OCI-LY3 (cell line): ENCODE measurements at regions not wholly inside any gene's neighbourhood (a gene's known extent, or its start where the extent isn't known, plus 50 kb on each side); places are given as distances from the start of the nearest gene placed in this dataset.

Experiments
- CTCF ChIP-seq: fragments of 200-600, 300-600 bp; sonication (generic); IDR thresholded peaks from 2 replicates; pipeline ENCODE4 v1.5.1; 2014; ENCODE audit warnings: antibody characterized with exemption, low read length, low read depth
- EZH2phosphoT487 ChIP-seq: fragments of 200-600 bp; shearing (Covaris generic); IDR thresholded peaks from 2 replicates; pipeline ENCODE4 v1.6.1; 2018; ENCODE audit warnings: antibody characterized with exemption, mixed run types, low read depth

- TF ChIP-seq CTCF (no peak), EZH2phosphoT487 (no peak)
Observed at GRCh38 chr4:31548021-31548420, 827.9 kb downstream of the PCDH7 start.
